ENCODE measurements at regions not wholly inside any gene's neighbourhood (a gene's known extent, or its start where the extent isn't known, plus 50 kb on each side); places are given as distances from the start of the nearest gene placed in this dataset.
"Not testable (repeated sequence)": the region's sequence is repeated elsewhere in the genome, so short reads cannot be mapped to it uniquely, and the experiment has no call there.

DNA sequence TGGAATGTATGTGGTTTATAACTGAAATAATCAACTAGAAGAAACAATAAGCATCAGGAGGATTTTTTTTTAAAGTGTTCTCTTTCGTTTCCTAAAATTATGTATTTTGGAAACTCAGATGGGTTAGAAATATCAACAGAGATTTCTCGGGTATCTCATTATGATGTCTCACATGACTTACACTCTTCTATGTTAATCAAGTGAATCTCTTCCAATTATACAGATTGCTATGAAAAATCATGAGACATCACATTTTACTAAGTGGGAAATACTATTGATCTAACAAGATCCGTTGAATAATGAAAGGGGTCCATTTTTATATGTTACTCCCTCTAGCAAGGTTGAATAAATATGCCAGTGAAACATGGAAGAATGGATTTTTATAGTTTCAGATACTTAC lies 54.7 kb upstream of the NRIP1 start:
- in situ Hi-C loops (cut with HindIII; ENCODE audit: low pct_ligation_motif_present, low pct_unique_long_range_greater_than_20kb, low sequenced_read_pairs): no loop called here
- no peak for DNase-seq

GRCh38 chr21:15121097-15121654 lies 56.4 kb upstream of the NRIP1 start:
- in situ Hi-C loops (cut with HindIII; ENCODE audit: low pct_ligation_motif_present, low pct_unique_long_range_greater_than_20kb, low sequenced_read_pairs): no loop called here
- DNase-seq: no peak

- no peak for DNase-seq
- in situ Hi-C loops (cut with HindIII; ENCODE audit: low pct_ligation_motif_present, low pct_unique_long_range_greater_than_20kb, low sequenced_read_pairs): no loop called here
These were observed 56.9 kb upstream of the NRIP1 start for GRCh38 chr21:15121655-15122120.

- DNase-seq: no peak
- in situ Hi-C loops (cut with HindIII; ENCODE audit: low pct_ligation_motif_present, low pct_unique_long_range_greater_than_20kb, low sequenced_read_pairs): no loop called here
These were observed 57.4 kb upstream of the NRIP1 start for GRCh38 chr21:15122241-15122640.

DNA sequence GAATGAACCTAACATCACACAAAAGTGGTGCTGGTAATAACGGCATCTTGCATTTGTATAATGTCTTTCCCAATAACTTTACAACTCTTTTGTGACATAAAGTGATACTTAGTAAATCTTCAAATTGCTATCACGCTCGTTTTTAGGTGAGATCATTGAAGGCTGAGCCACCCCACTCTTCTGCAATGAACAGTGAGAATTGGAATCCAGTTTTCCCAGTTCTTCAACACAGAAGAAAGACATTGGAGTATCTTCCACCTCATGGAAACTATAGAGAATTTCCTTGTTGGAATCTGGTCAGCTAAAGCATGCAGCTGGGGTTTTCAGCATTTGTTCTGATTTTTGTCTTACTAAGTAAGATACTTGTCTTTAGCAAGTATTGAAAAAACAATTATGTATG lies 59.9 kb upstream of the NRIP1 start:
- no peak for DNase-seq
- in situ Hi-C loops (cut with HindIII; ENCODE audit: low pct_ligation_motif_present, low pct_unique_long_range_greater_than_20kb, low sequenced_read_pairs): no loop called here

DNA sequence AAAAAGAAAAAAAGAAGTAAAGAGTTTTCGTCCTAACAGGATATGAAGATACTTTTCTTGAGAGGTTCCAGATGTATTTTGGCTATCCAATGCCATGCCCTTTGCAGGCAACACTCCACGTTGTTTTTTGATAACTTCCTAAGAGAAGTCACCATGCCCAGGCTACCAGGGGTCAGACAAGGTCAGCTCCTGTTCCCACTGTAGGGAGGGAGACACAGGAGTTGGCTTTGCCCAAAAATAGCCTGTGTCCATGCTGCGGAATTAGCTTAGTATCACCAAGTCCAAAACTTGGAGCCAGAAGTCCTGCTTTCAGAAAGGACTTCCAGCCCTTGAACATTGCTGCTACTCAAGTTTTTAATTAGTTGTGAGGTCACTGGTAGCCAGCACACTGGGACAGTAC lies 62.1 kb upstream of the NRIP1 start:
- in situ Hi-C loops (cut with HindIII; ENCODE audit: low pct_ligation_motif_present, low pct_unique_long_range_greater_than_20kb, low sequenced_read_pairs): no loop called here

DNA sequence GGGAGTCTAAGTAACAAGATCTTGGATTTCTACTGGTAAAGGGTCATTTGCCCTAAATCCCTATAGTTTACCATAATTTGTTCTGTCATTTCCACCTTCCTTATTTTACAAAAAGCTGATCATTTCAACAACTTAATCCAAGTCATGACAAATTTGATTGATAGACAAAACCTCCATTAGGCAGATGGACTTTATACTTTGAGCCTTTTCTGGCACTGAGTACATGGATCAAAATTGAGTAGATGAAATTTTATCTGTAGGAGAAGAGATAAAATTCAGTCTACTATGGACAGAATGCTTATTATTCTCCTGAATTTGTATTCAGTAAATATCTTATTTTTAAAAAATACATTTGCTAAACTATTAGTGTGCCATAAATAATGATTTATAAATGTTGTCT lies 62.6 kb upstream of the NRIP1 start:
- no peak for DNase-seq
- in situ Hi-C loops (cut with HindIII; ENCODE audit: low pct_ligation_motif_present, low pct_unique_long_range_greater_than_20kb, low sequenced_read_pairs): no loop called here

More for the DNA sequence above, 62.1 kb upstream of the NRIP1 start:
- DNase-seq: no peak

DNA sequence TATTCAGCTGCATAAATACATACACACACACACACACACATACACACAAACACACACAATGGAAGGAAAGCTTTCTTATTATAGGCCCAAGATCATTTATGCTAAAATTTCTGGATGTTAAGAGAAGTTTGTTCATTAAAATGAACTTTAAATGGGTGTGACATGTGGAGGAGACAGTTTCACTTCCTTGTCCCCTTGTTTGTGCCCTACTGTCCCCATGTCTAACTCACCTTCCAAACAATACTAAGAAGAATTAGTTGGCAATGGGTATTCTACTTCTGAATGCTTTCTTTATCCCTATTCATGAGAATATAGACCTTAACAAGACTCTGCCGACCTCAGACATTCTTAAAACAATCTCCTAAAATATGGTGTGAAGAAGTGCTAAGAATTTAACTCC lies 63.5 kb upstream of the NRIP1 start:
- in situ Hi-C loops (cut with HindIII; ENCODE audit: low pct_ligation_motif_present, low pct_unique_long_range_greater_than_20kb, low sequenced_read_pairs): no loop called here

DNA sequence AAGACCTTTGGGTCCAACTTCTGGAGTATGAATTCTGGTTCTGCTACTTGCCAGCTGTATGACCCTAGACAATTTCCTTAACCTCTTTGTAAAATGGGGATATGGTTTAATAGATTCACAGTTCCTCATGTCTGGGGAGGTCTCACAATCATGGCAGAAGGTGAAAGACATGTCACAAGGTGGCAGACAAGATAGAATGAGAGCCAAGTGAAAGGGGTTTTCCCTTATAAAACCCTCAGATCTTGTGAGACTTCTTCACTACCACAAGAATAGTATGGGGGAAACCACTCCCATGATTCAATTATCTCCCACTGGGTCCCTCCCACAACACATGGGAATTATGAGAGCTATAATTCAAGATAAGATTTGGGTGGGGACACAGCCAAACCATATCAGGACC lies 63.9 kb upstream of the NRIP1 start:
- DNase-seq; in situ Hi-C loops (cut with HindIII; ENCODE audit: low pct_ligation_motif_present, low pct_unique_long_range_greater_than_20kb, low sequenced_read_pairs): not testable (repeated sequence)

More for the DNA sequence above, 63.5 kb upstream of the NRIP1 start:
- no peak for DNase-seq

- no peak for DNase-seq
- in situ Hi-C loops (cut with HindIII; ENCODE audit: low pct_ligation_motif_present, low pct_unique_long_range_greater_than_20kb, low sequenced_read_pairs): no loop called here
These were observed 65.5 kb upstream of the NRIP1 start for GRCh38 chr21:15130326-15130725.

DNA sequence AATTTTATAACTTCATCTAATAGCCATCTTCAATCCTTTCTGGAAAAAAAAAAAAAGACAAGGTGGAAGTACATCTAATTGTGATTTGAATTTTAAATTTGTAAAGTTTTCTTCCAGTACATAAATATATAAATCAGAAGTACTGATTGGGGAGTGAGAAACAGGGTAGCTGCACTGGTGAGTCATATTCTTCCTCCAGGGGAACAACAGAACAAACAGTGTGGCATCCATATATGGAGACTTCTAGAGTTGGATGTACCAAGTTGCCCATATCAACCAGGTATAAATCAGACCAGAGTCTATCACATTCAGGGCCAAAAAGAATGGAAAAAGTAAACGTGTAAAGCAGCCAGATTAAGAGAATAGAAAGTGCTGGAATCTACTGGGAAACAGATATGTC lies 66.0 kb upstream of the NRIP1 start:
- in situ Hi-C loops (cut with HindIII; ENCODE audit: low pct_ligation_motif_present, low pct_unique_long_range_greater_than_20kb, low sequenced_read_pairs): no loop called here
- no peak for DNase-seq

- in situ Hi-C loops (cut with HindIII; ENCODE audit: low pct_ligation_motif_present, low pct_unique_long_range_greater_than_20kb, low sequenced_read_pairs): no loop called here
- no peak for DNase-seq
These were observed 68.0 kb upstream of the NRIP1 start for GRCh38 chr21:15132781-15133180.

GRCh38 chr21:15134701-15135470 lies 70.1 kb upstream of the NRIP1 start:
- in situ Hi-C loops (cut with HindIII; ENCODE audit: low pct_ligation_motif_present, low pct_unique_long_range_greater_than_20kb, low sequenced_read_pairs): no loop called here
- DNase-seq: no peak

DNA sequence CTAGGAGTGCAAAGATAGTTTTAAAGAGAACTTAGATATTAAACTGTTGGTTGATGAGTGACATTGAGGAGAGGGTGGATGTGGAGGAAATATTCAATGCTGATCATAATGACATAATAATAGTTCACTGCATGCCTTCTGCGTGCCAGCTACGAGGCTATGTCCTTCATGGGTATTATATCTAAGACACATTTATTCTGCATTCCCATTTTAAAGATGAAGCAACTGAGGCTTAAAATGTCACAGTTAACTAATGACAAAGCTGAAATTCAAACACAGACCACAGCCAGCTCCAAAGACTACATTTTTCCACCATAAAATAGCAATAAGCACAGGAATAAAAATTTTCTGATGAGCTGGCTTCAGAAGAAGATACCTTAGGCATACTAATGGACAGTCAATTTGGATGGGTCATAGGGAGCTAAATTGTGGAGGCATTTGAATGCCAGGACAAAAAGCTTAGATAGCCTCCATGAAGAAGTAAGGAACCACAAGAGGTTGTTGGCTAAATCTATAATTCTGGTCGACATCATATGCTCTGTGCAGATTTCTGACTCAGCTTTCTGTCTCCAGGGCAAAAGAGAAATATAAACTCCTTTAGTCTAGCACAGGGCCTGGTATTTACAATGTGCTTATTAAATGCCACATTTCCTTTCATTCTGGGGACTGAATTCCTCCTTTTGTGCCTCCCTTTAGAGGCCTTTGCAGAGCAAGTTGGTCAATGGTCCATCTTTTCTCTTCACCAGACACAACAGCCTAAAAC lies 71.2 kb upstream of the NRIP1 start:
- no peak for DNase-seq
- in situ Hi-C loops (cut with HindIII; ENCODE audit: low pct_ligation_motif_present, low pct_unique_long_range_greater_than_20kb, low sequenced_read_pairs): no loop called here

DNA sequence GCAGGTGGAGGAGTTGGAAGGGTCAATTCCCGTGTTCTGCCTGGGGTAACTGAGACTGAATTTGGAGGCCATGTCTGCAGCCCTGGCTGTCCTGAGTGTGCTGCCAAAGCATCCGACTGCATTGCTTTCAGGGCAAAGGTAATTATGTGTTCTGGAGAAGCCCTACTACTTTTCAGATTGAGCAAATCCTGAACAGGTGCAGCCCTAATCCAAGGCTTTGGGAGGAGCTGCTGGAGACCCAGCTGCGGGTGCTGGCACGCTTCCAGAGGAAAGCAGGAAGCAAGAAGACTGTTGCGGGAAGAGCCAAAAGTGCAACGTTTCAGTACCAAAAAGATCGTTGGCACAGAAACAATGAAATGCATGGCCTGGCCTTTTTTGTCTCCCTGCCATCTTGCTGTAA lies 73.7 kb upstream of the NRIP1 start:
- in situ Hi-C loops (cut with HindIII; ENCODE audit: low pct_ligation_motif_present, low pct_unique_long_range_greater_than_20kb, low sequenced_read_pairs): no loop called here
- no peak for DNase-seq

- no peak for DNase-seq
- in situ Hi-C loops (cut with HindIII; ENCODE audit: low pct_ligation_motif_present, low pct_unique_long_range_greater_than_20kb, low sequenced_read_pairs): no loop called here
These were observed 75.1 kb upstream of the NRIP1 start for GRCh38 chr21:15139898-15140297.

GRCh38 chr21:15140321-15141019 lies 75.7 kb upstream of the NRIP1 start:
- in situ Hi-C loops (cut with HindIII; ENCODE audit: low pct_ligation_motif_present, low pct_unique_long_range_greater_than_20kb, low sequenced_read_pairs): no loop called here
- peak; percentile 1 for DNase-seq

DNA sequence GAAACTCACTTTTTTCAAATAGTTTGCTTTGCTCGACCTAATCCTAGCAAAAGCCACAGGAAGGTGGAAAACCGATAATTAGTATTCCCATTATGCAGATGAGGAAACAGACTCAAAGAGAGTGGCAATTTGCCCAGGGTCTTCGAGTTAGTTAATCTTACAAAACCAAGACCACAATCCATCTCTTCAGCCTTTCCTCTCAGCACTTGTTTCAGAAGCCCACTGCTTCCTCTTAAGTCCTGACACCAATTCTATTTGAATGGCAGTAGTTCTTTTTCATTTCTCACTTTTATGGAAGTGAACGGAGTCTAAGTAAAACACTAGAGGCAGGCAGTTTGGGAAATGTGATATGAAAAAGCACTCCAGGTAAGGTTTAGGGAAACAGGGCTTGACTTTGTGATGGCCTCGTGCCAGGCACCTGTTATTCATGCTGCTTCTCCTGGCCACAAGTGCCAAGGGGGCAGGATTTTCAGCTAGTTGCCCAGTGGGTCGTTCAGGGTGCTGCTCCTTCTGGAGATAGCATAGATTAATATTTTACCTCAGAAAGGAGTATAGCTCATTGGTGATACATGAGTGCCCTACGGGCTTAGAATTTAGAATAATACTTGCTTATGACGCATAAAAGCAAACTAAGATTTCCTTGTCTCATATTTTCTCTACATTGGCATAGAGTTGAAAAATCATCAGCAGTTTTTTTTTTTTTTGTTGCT lies 76.6 kb upstream of the NRIP1 start:
- in situ Hi-C loops (cut with HindIII; ENCODE audit: low pct_ligation_motif_present, low pct_unique_long_range_greater_than_20kb, low sequenced_read_pairs): no loop called here
- DNase-seq: peak; percentile 23

Measured in ACHN (cell line).